HepG2 (cell line): ENCODE measurements at regions not wholly inside any gene's neighbourhood (a gene's known extent, or its start where the extent isn't known, plus 50 kb on each side); places are given as distances from the start of the nearest gene placed in this dataset.

Experiments
- MLX ChIP-seq: IDR thresholded peaks from 2 replicates; pipeline ENCODE4 v1.6.1; 2016
- ZHX2 ChIP-seq, 2 experiments: sonication (generic) in 1 of 2; formaldehyde crosslinking in 1 of 2; IDR thresholded peaks; 2 replicates each; pipeline versions ENCODE4 v1.6.1 to v1.9.0; 2014 to 2022; ENCODE audit warnings: antibody characterized with exemption in 1 of 2, borderline replicate concordance in 1 of 2, inconsistent platforms in 1 of 2, low read depth in 1 of 2, missing genetic modification reagents in 1 of 2
- ZNF281 ChIP-seq: sonication (generic); formaldehyde crosslinking; IDR thresholded peaks from 2 replicates; pipeline ENCODE4 v1.4.0; 2020; ENCODE audit warnings: missing genetic modification reagents, borderline replicate concordance
- TF ChIP-seq, protein P1 (sequence below): sonication (generic); formaldehyde crosslinking; IDR thresholded peaks from 2 replicates; pipeline ENCODE4 v1.9.0; 2022; ENCODE audit warnings: low read depth, missing genetic modification reagents
- TF ChIP-seq, protein P2 (sequence below): sonication (generic); formaldehyde crosslinking; IDR thresholded peaks from 2 replicates; pipeline ENCODE4 v1.8.1; 2023; ENCODE audit warnings: mild to moderate bottlenecking, inconsistent platforms, moderate library complexity, missing genetic modification reagents, borderline replicate concordance
- TF ChIP-seq, protein P3 (sequence below): IDR thresholded peaks from 2 replicates; pipeline ENCODE4 v1.4.0; 2020; ENCODE audit warnings: mild to moderate bottlenecking, missing genetic modification reagents
- TF ChIP-seq, protein P4 (sequence below): conservative IDR thresholded peaks from 2 replicates; pipeline ENCODE4 v1.6.1; 2018; ENCODE audit warnings: missing genetic modification reagents

DNA sequence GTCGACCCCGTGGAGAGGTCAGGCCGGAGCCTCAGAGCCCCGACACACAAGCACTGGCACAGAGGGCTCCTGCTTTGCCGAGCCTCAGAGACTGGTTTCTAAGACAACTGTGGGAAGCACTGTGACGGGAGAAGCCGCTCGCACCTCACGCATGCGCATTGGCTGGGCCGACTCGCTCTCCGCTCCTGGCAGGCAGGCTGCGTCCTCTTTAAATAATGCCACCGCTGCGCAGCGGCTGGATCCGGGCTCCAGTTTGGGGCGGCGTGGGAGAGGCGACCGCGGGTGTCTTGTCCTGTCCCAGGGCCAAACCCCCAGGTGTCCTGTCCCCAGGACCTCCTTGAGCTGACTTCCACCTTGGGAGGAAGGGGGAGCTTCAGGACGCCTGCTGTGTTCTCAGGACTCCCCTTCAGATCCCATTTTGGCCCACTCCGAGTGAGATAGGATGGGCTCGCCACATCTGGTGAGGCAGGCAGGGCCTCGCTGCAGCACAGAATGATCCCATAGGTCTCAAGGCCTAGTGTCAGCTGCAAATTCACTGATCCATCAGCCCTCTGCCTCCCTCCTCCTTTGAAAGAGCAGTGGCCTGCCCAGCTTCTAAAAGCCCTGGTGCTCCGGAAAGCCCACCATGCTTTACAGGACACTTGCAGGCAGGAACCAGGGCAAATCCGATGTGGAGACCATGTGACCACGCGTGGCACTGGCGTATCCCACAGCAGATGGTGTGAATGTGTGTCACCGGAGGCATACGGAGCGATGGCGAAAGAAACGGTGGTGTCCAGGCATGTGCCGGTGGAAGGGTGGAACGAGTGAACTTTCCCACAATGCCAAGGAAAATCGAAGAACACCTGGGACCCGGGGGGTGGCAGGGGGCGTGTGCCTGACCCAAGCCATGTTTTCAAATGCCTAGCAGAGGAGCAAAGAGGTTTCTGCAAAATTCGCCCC is 169.3 kb upstream of the ZNF337 start (continued):
- TF ChIP-seq, protein P1, sequence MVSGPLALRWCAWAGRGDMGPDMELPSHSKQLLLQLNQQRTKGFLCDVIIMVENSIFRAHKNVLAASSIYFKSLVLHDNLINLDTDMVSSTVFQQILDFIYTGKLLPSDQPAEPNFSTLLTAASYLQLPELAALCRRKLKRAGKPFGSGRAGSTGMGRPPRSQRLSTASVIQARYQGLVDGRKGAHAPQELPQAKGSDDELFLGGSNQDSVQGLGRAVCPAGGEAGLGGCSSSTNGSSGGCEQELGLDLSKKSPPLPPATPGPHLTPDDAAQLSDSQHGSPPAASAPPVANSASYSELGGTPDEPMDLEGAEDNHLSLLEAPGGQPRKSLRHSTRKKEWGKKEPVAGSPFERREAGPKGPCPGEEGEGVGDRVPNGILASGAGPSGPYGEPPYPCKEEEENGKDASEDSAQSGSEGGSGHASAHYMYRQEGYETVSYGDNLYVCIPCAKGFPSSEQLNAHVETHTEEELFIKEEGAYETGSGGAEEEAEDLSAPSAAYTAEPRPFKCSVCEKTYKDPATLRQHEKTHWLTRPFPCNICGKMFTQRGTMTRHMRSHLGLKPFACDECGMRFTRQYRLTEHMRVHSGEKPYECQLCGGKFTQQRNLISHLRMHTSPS (CRISPR knock-in tag) = no peak
- TF ChIP-seq, protein P2, sequence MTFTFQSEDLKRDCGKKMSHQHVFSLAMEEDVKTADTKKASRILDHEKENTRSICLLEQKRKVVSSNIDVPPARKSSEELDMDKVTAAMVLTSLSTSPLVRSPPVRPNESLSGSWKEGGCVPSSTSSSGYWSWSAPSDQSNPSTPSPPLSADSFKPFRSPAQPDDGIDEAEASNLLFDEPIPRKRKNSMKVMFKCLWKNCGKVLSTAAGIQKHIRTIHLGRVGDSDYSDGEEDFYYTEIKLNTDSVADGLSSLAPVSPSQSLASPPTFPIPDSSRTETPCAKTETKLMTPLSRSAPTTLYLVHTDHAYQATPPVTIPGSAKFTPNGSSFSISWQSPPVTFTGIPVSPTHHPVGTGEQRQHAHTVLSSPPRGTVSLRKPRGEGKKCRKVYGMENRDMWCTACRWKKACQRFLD (CRISPR knock-in tag) = no peak
- no peak for TF ChIP-seq ZNF281 (CRISPR knock-in tag)
- TF ChIP-seq, protein P3, sequence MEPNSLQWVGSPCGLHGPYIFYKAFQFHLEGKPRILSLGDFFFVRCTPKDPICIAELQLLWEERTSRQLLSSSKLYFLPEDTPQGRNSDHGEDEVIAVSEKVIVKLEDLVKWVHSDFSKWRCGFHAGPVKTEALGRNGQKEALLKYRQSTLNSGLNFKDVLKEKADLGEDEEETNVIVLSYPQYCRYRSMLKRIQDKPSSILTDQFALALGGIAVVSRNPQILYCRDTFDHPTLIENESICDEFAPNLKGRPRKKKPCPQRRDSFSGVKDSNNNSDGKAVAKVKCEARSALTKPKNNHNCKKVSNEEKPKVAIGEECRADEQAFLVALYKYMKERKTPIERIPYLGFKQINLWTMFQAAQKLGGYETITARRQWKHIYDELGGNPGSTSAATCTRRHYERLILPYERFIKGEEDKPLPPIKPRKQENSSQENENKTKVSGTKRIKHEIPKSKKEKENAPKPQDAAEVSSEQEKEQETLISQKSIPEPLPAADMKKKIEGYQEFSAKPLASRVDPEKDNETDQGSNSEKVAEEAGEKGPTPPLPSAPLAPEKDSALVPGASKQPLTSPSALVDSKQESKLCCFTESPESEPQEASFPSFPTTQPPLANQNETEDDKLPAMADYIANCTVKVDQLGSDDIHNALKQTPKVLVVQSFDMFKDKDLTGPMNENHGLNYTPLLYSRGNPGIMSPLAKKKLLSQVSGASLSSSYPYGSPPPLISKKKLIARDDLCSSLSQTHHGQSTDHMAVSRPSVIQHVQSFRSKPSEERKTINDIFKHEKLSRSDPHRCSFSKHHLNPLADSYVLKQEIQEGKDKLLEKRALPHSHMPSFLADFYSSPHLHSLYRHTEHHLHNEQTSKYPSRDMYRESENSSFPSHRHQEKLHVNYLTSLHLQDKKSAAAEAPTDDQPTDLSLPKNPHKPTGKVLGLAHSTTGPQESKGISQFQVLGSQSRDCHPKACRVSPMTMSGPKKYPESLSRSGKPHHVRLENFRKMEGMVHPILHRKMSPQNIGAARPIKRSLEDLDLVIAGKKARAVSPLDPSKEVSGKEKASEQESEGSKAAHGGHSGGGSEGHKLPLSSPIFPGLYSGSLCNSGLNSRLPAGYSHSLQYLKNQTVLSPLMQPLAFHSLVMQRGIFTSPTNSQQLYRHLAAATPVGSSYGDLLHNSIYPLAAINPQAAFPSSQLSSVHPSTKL (CRISPR knock-in tag) = no peak
- TF ChIP-seq ZHX2 (IDR thresholded peaks at IDR 0.05; ENCODE audit: low read depth) = no peak
- TF ChIP-seq ZHX2 (CRISPR knock-in tag; IDR thresholded peaks at IDR 0.05; ENCODE audit: borderline replicate concordance) = no peak
- TF ChIP-seq MLX (CRISPR knock-in tag) = no peak
- TF ChIP-seq, protein P4, sequence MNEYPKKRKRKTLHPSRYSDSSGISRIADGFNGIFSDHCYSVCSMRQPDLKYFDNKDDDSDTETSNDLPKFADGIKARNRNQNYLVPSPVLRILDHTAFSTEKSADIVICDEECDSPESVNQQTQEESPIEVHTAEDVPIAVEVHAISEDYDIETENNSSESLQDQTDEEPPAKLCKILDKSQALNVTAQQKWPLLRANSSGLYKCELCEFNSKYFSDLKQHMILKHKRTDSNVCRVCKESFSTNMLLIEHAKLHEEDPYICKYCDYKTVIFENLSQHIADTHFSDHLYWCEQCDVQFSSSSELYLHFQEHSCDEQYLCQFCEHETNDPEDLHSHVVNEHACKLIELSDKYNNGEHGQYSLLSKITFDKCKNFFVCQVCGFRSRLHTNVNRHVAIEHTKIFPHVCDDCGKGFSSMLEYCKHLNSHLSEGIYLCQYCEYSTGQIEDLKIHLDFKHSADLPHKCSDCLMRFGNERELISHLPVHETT = no peak
